Left lung (tissue), 4 donors: ENCODE measurements at regions not wholly inside any gene's neighbourhood (a gene's known extent, or its start where the extent isn't known, plus 50 kb on each side); places are given as distances from the start of the nearest gene placed in this dataset.
"Not testable (repeated sequence)": the region's sequence is repeated elsewhere in the genome, so short reads cannot be mapped to it uniquely, and the experiment has no call there.

Source experiments
- ATAC-seq: fragments of 200-7000 bp; cut with Tn5 transposase; one replicate; pipeline ENCODE4 v1.9.1; 2020; ENCODE audit warnings: moderate library complexity
- DNase-seq, 4 donors: peaks; one replicate each; pipeline ENCODE4 v3.0.0-alpha.2; 2013 to 2020
- H3K27ac ChIP-seq, 2 donors: fragments of 200-600 bp; sonication (generic) in 1 of 2; one replicate each; pipeline versions ENCODE4 v1.5.0 to v1.8.0; 2020 to 2021
- H3K27me3 ChIP-seq, 2 donors: fragments of 200-600 bp; sonication (generic) in 1 of 2; one replicate each; pipeline versions ENCODE4 v1.5.0 to v1.8.0; 2020 to 2021
- H3K36me3 ChIP-seq, 2 donors: fragments of 200-600 bp; sonication (generic) in 1 of 2; one replicate each; pipeline versions ENCODE4 v1.5.0 to v1.8.0; 2020 to 2021
- H3K4me1 ChIP-seq, 2 donors: fragments of 200-600 bp; one replicate each; pipeline ENCODE4 v1.8.0; 2021
- H3K4me3 ChIP-seq, 2 donors: fragments of 200-600 bp; sonication (generic) in 1 of 2; one replicate each; pipeline versions ENCODE4 v1.5.0 to v1.8.0; 2020 to 2021; ENCODE audit warnings: mild to moderate bottlenecking in 1 of 2
- H3K9me3 ChIP-seq, 2 donors: fragments of 200-600 bp; sonication (generic) in 1 of 2; one replicate each; pipeline versions ENCODE4 v1.5.0 to v1.8.0; 2020 to 2021
- intact Hi-C, 2 donors: fragments of 100-400 bp; cut with DNase I; formaldehyde crosslinking; loops; one replicate each; pipeline versions ENCODE4 v1.11.2 to v1.14.2; 2022
- TF ChIP-seq, protein P1 (sequence below), 2 donors: fragments of 200-600 bp; sonication (generic) in 1 of 2; IDR thresholded peaks; one replicate each; pipeline versions ENCODE4 v1.5.0 to v1.8.0; 2021; ENCODE audit warnings: antibody characterized with exemption in 2 of 2
- donor health status: DM: no; HTN: yes; CAD: no.
- donor health status: DM: no; HTN: no; CAD: no.

DNA sequence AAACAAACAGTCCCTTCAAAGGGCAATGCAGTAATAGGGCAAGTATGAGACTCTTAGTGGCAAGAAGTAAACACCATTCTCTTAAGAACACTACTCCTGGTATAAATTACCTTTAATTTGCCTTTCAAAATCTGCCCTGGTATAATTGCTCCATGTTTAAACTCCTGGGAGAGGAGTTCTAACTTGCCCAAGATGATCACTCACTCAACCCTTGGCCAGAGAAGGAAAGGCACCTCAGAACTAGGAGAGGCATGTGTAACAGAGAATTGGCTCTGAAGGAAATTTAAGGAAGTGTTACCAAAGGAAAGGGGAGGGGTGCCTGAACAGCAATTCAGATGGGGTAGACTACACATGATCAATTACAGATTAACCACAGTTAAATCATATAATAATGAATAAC, 1173.6 kb upstream of the SORCS1 start:
- H3K27ac ChIP-seq, result no peak overlapping the region
- no peaks in the 10 kb centered on the region for H3K36me3 ChIP-seq
- H3K4me3 ChIP-seq, result no peak overlapping the region
- intact Hi-C loops, result no loop called here
- no peaks in the 10 kb centered on the region for H3K4me1 ChIP-seq
- TF ChIP-seq, protein P1, sequence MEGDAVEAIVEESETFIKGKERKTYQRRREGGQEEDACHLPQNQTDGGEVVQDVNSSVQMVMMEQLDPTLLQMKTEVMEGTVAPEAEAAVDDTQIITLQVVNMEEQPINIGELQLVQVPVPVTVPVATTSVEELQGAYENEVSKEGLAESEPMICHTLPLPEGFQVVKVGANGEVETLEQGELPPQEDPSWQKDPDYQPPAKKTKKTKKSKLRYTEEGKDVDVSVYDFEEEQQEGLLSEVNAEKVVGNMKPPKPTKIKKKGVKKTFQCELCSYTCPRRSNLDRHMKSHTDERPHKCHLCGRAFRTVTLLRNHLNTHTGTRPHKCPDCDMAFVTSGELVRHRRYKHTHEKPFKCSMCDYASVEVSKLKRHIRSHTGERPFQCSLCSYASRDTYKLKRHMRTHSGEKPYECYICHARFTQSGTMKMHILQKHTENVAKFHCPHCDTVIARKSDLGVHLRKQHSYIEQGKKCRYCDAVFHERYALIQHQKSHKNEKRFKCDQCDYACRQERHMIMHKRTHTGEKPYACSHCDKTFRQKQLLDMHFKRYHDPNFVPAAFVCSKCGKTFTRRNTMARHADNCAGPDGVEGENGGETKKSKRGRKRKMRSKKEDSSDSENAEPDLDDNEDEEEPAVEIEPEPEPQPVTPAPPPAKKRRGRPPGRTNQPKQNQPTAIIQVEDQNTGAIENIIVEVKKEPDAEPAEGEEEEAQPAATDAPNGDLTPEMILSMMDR (IDR thresholded peaks at IDR 0.05), result no peak
- H3K9me3 ChIP-seq, result peaks cover 0 to 3% of the 10 kb centered on the region in 2 donors
- ATAC-seq (peak; percentile 85), DNase-seq (no peak)
- no peaks in the 10 kb centered on the region for H3K27me3 ChIP-seq

GRCh38 chr10:108336836-108337235, 1172.3 kb upstream of the SORCS1 start:
- Histone ChIP-seq H3K9me3 (peaks cover 0 to 3% of the 10 kb centered on the region in 2 donors), H3K4me1 (no peaks in the 10 kb centered on the region), H3K27ac (no peak overlapping the region), H3K27me3 (no peaks in the 10 kb centered on the region), H3K4me3 (no peak overlapping the region), H3K36me3 (no peaks in the 10 kb centered on the region)
- no peak for DNase-seq
- ATAC-seq, result no peak
- intact Hi-C loops, result no loop called here
- TF ChIP-seq, protein P1 (IDR thresholded peaks at IDR 0.05), result no peak

DNA sequence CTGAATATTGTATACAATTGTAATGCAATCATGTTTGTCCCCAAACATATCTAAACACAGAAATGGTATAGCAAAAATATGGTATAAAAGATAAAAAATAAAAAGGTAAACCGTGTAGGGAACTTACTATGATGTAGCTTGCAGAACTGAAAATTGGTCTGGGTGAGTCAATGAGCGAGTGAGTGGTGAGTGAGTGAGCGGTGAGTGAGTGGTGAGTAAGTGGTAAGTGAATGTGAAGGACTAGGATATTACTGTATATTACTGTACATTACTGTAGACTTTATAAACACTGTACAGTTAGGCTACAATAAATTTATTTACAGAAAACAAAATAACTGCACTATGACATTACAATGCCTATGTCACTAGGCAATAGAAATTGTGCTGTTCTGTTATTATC, 1163.2 kb upstream of the SORCS1 start:
- TF ChIP-seq, protein P1 (IDR thresholded peaks at IDR 0.05), result no peak
- no peaks in the 10 kb centered on the region for H3K36me3 ChIP-seq
- intact Hi-C loops, result no loop called here
- H3K4me3 ChIP-seq, result no peak overlapping the region
- ATAC-seq (no peak), DNase-seq (no peak)
- H3K27me3 ChIP-seq, result no peaks in the 10 kb centered on the region
- no peak overlapping the region for H3K27ac ChIP-seq
- no peaks in the 10 kb centered on the region for H3K4me1 ChIP-seq
- H3K9me3 ChIP-seq, result peaks cover 0 to 4% of the 10 kb centered on the region in 2 donors

- Histone ChIP-seq H3K4me1 (no peaks in the 10 kb centered on the region), H3K27ac (no peak overlapping the region), H3K4me3 (no peak overlapping the region), H3K36me3 (no peaks in the 10 kb centered on the region), H3K9me3 (peaks cover 0 to 4% of the 10 kb centered on the region in 2 donors), H3K27me3 (no peaks in the 10 kb centered on the region)
- intact Hi-C loops, result no loop called here
- TF ChIP-seq, protein P1 (IDR thresholded peaks at IDR 0.05), result no peak
- ATAC-seq, result no peak
- peak in 2 of 4 donors; percentile 3 to 6 for DNase-seq
These were observed 1158.8 kb upstream of the SORCS1 start for GRCh38 chr10:108323274-108323798.

DNA sequence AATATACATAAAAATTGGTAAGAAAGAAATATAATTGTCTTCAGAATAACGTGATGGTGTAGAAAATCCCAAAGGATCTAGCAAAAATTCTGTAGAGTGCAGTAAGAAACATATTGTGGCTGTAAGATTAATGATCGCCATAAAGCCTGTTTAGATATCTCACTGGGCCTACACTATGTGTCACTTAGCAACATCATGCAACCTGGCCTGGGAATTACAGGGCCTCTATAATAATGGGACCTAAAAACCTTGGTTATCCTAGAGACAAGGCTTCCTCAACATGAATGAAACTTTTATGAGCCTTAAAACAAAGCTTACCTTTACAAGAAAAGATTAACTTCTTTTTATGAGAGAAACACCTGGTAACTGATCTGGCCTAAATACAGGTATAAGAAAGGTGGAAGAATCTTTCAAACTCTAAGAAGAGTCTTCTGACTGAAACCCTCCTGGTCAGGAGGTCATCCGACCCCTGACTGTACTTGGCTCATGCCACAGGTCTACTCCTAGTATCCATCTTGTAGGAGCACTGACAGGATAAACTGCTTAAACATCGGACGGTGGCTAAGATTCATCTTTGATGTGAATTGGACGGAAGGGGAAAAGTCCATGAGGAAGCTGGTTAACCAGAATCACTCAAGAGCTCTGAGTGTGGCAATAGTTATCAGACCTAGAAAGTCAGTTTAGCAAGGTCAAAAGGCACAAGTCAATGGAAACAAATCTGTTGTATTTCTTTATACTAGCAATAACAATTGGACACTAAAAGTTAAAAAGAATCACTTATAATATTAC, 1155.1 kb upstream of the SORCS1 start:
- no peak for ATAC-seq
- DNase-seq, result no peak
- Histone ChIP-seq H3K4me3 (no peak overlapping the region), H3K27ac (no peak overlapping the region), H3K4me1 (no peaks in the 10 kb centered on the region), H3K27me3 (no peaks in the 10 kb centered on the region), H3K9me3 (no peaks in the 10 kb centered on the region), H3K36me3 (no peaks in the 10 kb centered on the region)
- TF ChIP-seq, protein P1 (IDR thresholded peaks at IDR 0.05), result no peak
- intact Hi-C loops, result no loop called here

DNA sequence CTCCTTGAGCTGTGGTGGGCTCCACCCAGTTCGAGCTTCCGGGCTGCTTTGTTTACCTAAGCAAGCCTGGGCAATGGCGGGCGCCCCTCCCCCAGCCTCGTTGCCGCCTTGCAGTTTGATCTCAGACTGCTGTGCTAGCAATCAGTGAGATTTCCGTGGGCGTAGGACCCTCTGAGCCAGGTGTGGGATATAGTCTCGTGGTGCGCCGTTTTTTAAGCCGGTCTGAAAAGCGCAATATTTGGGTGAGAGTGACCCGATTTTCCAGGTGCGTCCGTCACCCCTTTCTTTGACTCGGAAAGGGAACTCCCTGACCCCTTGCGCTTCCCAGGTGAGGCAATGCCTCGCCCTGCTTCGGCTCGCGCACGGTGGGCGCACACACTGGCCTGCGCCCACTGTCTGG, 1151.1 kb upstream of the SORCS1 start:
- DNase-seq, H3K36me3 ChIP-seq, H3K27ac ChIP-seq, intact Hi-C loops, H3K9me3 ChIP-seq, ATAC-seq, H3K4me3 ChIP-seq, H3K4me1 ChIP-seq, H3K27me3 ChIP-seq: not testable (repeated sequence)
